ENCODE measurements at regions not wholly inside any gene's neighbourhood (a gene's known extent, or its start where the extent isn't known, plus 50 kb on each side); places are given as distances from the start of the nearest gene placed in this dataset.

DNA sequence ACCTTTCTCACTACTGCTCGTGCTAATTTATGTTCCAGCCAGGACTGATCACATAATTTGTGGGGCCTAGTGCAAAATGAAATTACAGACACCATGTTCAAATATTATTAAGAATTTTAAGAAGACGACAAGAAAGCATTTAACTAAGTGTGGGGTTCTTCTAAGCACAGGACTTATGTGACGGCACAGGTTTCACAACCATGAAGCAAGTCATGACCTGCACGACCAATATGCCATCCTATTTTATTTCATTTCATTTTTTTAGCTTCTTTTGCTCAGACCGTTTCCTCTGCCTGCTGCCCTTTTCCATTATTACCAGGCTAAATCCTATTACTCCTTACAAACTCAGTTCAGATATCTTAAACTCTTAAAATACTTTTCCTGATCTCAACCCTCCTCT, 462.5 kb downstream of the AASDHPPT start:
- H3K4me1 ChIP-seq (ENCODE audit: control insufficient read depth, extremely low read depth, insufficient read depth, low read length), result no peaks in the 10 kb centered on the region
- no peak overlapping the region for H3K27ac ChIP-seq (ENCODE audit: insufficient read depth, low read depth, low read length)
- BruUV-seq (replicated peaks), result no TSS peak
- dilution Hi-C loops (cut with MboI; ENCODE audit: extremely low pct_ligation_motif_present, low sequenced_read_pairs) (no loop called here), intact Hi-C loops (cut with micrococcal nuclease) (no loop called here)
- DNase-seq (ENCODE audit: low read depth, low spot score) (no peak), FAIRE-seq (no peak)
- no peaks in the 10 kb centered on the region for H3K27me3 ChIP-seq (ENCODE audit: control insufficient read depth in 2 of 2, insufficient read depth in 2 of 2, low read length in 2 of 2)
- H3K36me3 ChIP-seq (ENCODE audit: control insufficient read depth in 2 of 2, extremely low read depth in 1 of 2, insufficient read depth in 2 of 2, low read length in 2 of 2), result no peaks in the 10 kb centered on the region
- no peak for TF ChIP-seq POLR2AphosphoS5 (IDR thresholded peaks at IDR 0.05; ENCODE audit: insufficient read depth, low read depth, low read length)
- no peak for TF ChIP-seq MYC (IDR thresholded peaks at IDR 0.05; ENCODE audit: low read depth, low read length)
- no peak for TF ChIP-seq JUN (IDR thresholded peaks at IDR 0.05; ENCODE audit: borderline replicate concordance, insufficient read depth, insufficient read length, low read depth)
- TF ChIP-seq GATA2 (IDR thresholded peaks at IDR 0.05; ENCODE audit: insufficient read depth, insufficient read length, low read depth, low read length), result no peak
- TF ChIP-seq POLR2A (IDR thresholded peaks at IDR 0.05; ENCODE audit: low read depth, low read length), result no peak
- TF ChIP-seq FOS (IDR thresholded peaks at IDR 0.05; ENCODE audit: borderline replicate concordance, insufficient read depth, low read length), result no peak
- TF ChIP-seq EZH2 (IDR thresholded peaks at IDR 0.05; ENCODE audit: borderline replicate concordance, low read depth, low read length, severe bottlenecking), result no peak
- H3K9me3 ChIP-seq (replicated peaks; ENCODE audit: control insufficient read depth, insufficient read depth, low read length), result no peaks in the 10 kb centered on the region
- no peak overlapping the region for H3K4me3 ChIP-seq (replicated peaks in 1 of 3; ENCODE audit: insufficient read depth in 1 of 3, low read depth in 1 of 3, low read length in 3 of 3)
- no peaks in the 10 kb centered on the region for H3K79me2 ChIP-seq (ENCODE audit: control insufficient read depth, insufficient read depth, low read length)
- no peaks in the 10 kb centered on the region for H4K20me1 ChIP-seq (replicated peaks; ENCODE audit: control insufficient read depth, extremely low read depth, insufficient read depth, low read length)
- no peak overlapping the region for H3K9ac ChIP-seq (replicated peaks; ENCODE audit: extremely low read depth, insufficient read depth, low read length)
- CTCF ChIA-PET, result interaction anchor here (0.8 kb wide), 1 partner anchor 11 kb away, joined by 3 read pairs; no protein-coding TSS in a partner anchor
- H2AFZ ChIP-seq (ENCODE audit: low read depth, low read length), result no peak overlapping the region
- POLR2A ChIA-PET, result no interaction called here
- H3K9me1 ChIP-seq (replicated peaks; ENCODE audit: control insufficient read depth, extremely low read depth, insufficient read depth, low read length), result no peaks in the 10 kb centered on the region
- no peak overlapping the region for H3K4me2 ChIP-seq (ENCODE audit: insufficient read depth, low read length)

DNA sequence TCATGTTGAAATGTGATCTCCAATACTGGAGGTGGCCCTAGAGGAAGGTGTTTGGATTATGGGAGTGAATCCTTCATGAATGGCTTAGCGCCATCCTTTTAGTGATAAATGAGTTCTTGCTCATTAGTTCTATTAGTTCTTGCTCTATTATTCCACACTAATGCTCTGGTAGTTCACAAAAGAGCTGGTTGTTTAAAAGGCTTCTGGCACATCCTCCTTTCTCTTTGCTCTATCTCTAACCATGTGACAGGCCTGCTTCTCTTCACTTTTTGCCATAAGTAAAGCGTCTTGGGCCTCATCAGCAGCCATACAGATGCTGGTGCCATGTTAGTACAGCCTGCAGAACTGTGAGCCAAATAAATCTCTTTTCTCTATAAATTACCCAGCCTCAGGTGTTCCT, 469.9 kb downstream of the GUCY1A2 start:
- Histone ChIP-seq H3K9me3 (replicated peaks; ENCODE audit: control insufficient read depth, insufficient read depth, low read length) (peaks cover 3% of the 10 kb centered on the region), H3K79me2 (ENCODE audit: control insufficient read depth, insufficient read depth, low read length) (no peaks in the 10 kb centered on the region), H2AFZ (ENCODE audit: low read depth, low read length) (no peak overlapping the region), H3K9ac (replicated peaks; ENCODE audit: extremely low read depth, insufficient read depth, low read length) (no peak overlapping the region), H3K27ac (ENCODE audit: insufficient read depth, low read depth, low read length) (no peak overlapping the region), H4K20me1 (replicated peaks; ENCODE audit: control insufficient read depth, extremely low read depth, insufficient read depth, low read length) (no peaks in the 10 kb centered on the region), H3K27me3 (ENCODE audit: control insufficient read depth in 2 of 2, insufficient read depth in 2 of 2, low read length in 2 of 2) (no peaks in the 10 kb centered on the region), H3K9me1 (replicated peaks; ENCODE audit: control insufficient read depth, extremely low read depth, insufficient read depth, low read length) (no peaks in the 10 kb centered on the region), H3K4me3 (replicated peaks in 1 of 3; ENCODE audit: insufficient read depth in 1 of 3, low read depth in 1 of 3, low read length in 3 of 3) (no peak overlapping the region), H3K4me1 (ENCODE audit: control insufficient read depth, extremely low read depth, insufficient read depth, low read length) (no peaks in the 10 kb centered on the region), H3K36me3 (ENCODE audit: control insufficient read depth in 2 of 2, extremely low read depth in 1 of 2, insufficient read depth in 2 of 2, low read length in 2 of 2) (no peaks in the 10 kb centered on the region), H3K4me2 (ENCODE audit: insufficient read depth, low read length) (no peak overlapping the region)
- DNase-seq (ENCODE audit: low read depth, low spot score) (no peak), FAIRE-seq (no peak)
- intact Hi-C loops (cut with micrococcal nuclease) (no loop called here), dilution Hi-C loops (cut with MboI; ENCODE audit: extremely low pct_ligation_motif_present, low sequenced_read_pairs) (no loop called here)
- no TSS peak for BruUV-seq (replicated peaks)
- POLR2A ChIA-PET, result no interaction called here
- TF ChIP-seq MYC (IDR thresholded peaks at IDR 0.05; ENCODE audit: low read depth, low read length) (no peak), POLR2AphosphoS5 (IDR thresholded peaks at IDR 0.05; ENCODE audit: insufficient read depth, low read depth, low read length) (no peak), EZH2 (IDR thresholded peaks at IDR 0.05; ENCODE audit: borderline replicate concordance, low read depth, low read length, severe bottlenecking) (no peak)
- TF ChIP-seq, protein P1, sequence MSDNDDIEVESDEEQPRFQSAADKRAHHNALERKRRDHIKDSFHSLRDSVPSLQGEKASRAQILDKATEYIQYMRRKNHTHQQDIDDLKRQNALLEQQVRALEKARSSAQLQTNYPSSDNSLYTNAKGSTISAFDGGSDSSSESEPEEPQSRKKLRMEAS (IDR thresholded peaks at IDR 0.05; ENCODE audit: insufficient read depth, insufficient read length), result no peak
- CTCF ChIA-PET, result no interaction called here

Data from endothelial cell of umbilical vein (primary cell).